ENCODE measurements at regions not wholly inside any gene's neighbourhood (a gene's known extent, or its start where the extent isn't known, plus 50 kb on each side); places are given as distances from the start of the nearest gene placed in this dataset.

DNA sequence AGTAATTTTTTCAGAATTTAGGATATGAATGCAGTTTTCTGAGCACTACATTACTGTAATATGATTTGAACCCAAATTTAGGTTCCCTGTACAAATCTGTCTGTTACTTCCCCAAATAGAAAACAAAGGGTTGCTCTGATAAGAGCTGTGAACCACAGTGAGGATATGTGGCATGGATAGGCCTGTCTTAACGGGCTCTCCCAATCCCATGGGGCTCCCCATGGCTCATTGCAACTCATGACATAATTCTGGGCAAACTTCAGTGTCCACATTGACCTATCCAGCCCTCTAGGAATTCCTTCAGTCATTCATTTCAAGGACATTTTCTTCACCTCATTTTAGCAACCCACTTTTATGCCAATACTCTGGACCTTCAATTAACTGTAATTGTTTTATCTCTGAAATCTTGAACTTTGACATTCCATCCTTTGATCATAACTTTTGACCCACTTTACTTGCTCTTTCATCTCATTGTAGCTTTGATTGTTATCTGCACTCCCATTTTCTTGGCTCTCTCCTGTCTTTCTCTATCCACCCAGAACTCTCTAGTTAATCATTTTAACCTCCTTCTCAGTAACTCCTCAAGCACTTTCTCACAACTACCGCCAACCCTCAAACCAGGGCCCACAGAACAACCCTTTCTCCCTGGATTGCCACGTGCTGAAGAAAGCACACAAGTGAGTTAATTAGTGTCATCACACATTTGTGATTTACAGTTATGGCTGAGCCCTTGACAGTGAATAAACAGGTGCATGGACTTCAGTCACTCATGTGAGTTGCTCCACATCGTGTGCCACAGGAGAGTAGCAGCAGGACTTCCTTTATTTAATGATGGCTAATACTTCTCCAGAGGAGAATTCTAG lies 94.9 kb upstream of the AADACL2 start (continued):
- TF ChIP-seq EP300 (IDR thresholded peaks at IDR 0.05; ENCODE audit: borderline replicate concordance in 1 of 2, low read depth in 2 of 2, low read length in 2 of 2) = no peak
- TF ChIP-seq SIX5 (IDR thresholded peaks at IDR 0.05; ENCODE audit: low read depth, low read length) = no peak
